Thyroid gland (tissue), 4 donors: ENCODE measurements at regions not wholly inside any gene's neighbourhood (a gene's known extent, or its start where the extent isn't known, plus 50 kb on each side); places are given as distances from the start of the nearest gene placed in this dataset.

Source experiments
- DNase-seq, 2 donors: peaks; one replicate each; pipeline ENCODE4 v3.0.0-alpha.2; 2019
- H3K27ac ChIP-seq, 3 donors: fragments of 200-600 bp; sonication (generic); 1 replicate in 2 of 3; 2 replicates in 1 of 3; pipeline ENCODE4 v1.5.1; 2016 to 2019; ENCODE audit warnings: mild to moderate bottlenecking in 1 of 3, moderate library complexity in 1 of 3
- H3K27me3 ChIP-seq: fragments of 200-600 bp; sonication (generic); one replicate; pipeline ENCODE4 v1.5.1; 2019
- H3K36me3 ChIP-seq, 2 donors: fragments of 200-600 bp; sonication (generic); one replicate each; pipeline ENCODE4 v1.5.1; 2016 to 2019
- H3K4me1 ChIP-seq, 2 donors: fragments of 200-600 bp; sonication (generic); one replicate each; pipeline ENCODE4 v1.5.1; 2017 to 2019
- H3K4me3 ChIP-seq, 3 donors: fragments of 200-600 bp; sonication (generic); replicated peaks in 1 of 3; 1 replicate in 2 of 3; 2 replicates in 1 of 3; pipeline ENCODE4 v1.5.1; 2016; ENCODE audit warnings: mild to moderate bottlenecking in 1 of 3
- H3K9me3 ChIP-seq: fragments of 200-600 bp; sonication (generic); one replicate; pipeline ENCODE4 v1.5.1; 2017
- CTCF ChIP-seq, 6 experiments: fragments of 200-600 bp in 3 of 6; fragments of 450-650 bp in 3 of 6; sonication (generic) in 3 of 6; IDR thresholded peaks; one replicate each; pipeline ENCODE4 v1.5.1; 2016 to 2019; ENCODE audit warnings: antibody characterized with exemption in 6 of 6, mild to moderate bottlenecking in 2 of 6, inconsistent platforms in 1 of 6, moderate library complexity in 1 of 6
- POLR2A ChIP-seq, 2 donors: fragments of 450-650 bp; IDR thresholded peaks; one replicate each; pipeline ENCODE4 v1.6.1; 2017; ENCODE audit warnings: antibody characterized with exemption in 2 of 2, mild to moderate bottlenecking in 2 of 2, moderate library complexity in 1 of 2
- WGBS, 2 donors: methylation state at CpG; one replicate each; pipeline ENCODE4 v1.1.5; 2017; 5-methylcytosine and 5-hydroxymethylcytosine counted together
- intact Hi-C: fragments of 100-400 bp; cut with DNase I; formaldehyde crosslinking; loops from one replicate; pipeline ENCODE4 v1.15.1; 2023

- Histone ChIP-seq H3K9me3 (no peaks in the 10 kb centered on the region), H3K4me3 (no peak overlapping the region), H3K36me3 (no peaks in the 10 kb centered on the region), H3K27me3 (no peaks in the 10 kb centered on the region), H3K4me1 (peaks cover 5 to 14% of the 10 kb centered on the region in 2 donors), H3K27ac (no peak overlapping the region)
- 88% methylated on average over 14 to 17 of the region's 17 CpGs for WGBS, 2 donors
- TF ChIP-seq POLR2A (IDR thresholded peaks at IDR 0.05) (no peak), CTCF (IDR thresholded peaks at IDR 0.05) (no peak)
- intact Hi-C loops, result no loop called here
- DNase-seq, result no peak
Observed at GRCh38 chr20:53713328-53714056, 119.9 kb upstream of the ZNF217 start.

- no peaks in the 10 kb centered on the region for H3K9me3 ChIP-seq
- 44 to 55% methylated on average over 17 of the region's 17 CpGs for WGBS, 2 donors
- no peaks in the 10 kb centered on the region for H3K27me3 ChIP-seq
- H3K4me3 ChIP-seq, result no peak overlapping the region
- peak; percentile 53 to 64 for DNase-seq
- intact Hi-C loops, result no loop called here
- peaks cover 5 to 18% of the 10 kb centered on the region in 2 donors for H3K4me1 ChIP-seq
- H3K36me3 ChIP-seq, result no peaks in the 10 kb centered on the region
- TF ChIP-seq POLR2A (IDR thresholded peaks at IDR 0.05) (no peak), CTCF (IDR thresholded peaks at IDR 0.05) (no peak)
- H3K27ac ChIP-seq, result peak overlapping the region in 2 of 3 donors; percentile 23 to 47
Observed at GRCh38 chr20:53712212-53712977, 118.8 kb upstream of the ZNF217 start.

- no peaks in the 10 kb centered on the region for H3K36me3 ChIP-seq
- H3K4me3 ChIP-seq, result no peak overlapping the region
- 64 to 73% methylated on average over 9 to 11 of the region's 11 CpGs for WGBS, 2 donors
- H3K27me3 ChIP-seq, result no peaks in the 10 kb centered on the region
- peak in 1 of 2 donors; percentile 25 for DNase-seq
- H3K9me3 ChIP-seq, result no peaks in the 10 kb centered on the region
- H3K4me1 ChIP-seq, result peaks cover 5 to 25% of the 10 kb centered on the region in 2 donors
- TF ChIP-seq CTCF (IDR thresholded peaks at IDR 0.05) (no peak), POLR2A (IDR thresholded peaks at IDR 0.05) (no peak)
- H3K27ac ChIP-seq, result peak overlapping the region in 2 of 3 donors; percentile 23 to 47
- intact Hi-C loops, result no loop called here
Observed at GRCh38 chr20:53711333-53712211, 117.9 kb upstream of the ZNF217 start.

GRCh38 chr20:53708129-53708968 lies 114.7 kb upstream of the ZNF217 start:
- H3K4me1 ChIP-seq, result peaks cover 13 to 37% of the 10 kb centered on the region in 2 donors
- no peak overlapping the region for H3K4me3 ChIP-seq
- no peaks in the 10 kb centered on the region for H3K27me3 ChIP-seq
- TF ChIP-seq POLR2A (IDR thresholded peaks at IDR 0.05) (no peak), CTCF (IDR thresholded peaks at IDR 0.05) (no peak)
- no peaks in the 10 kb centered on the region for H3K9me3 ChIP-seq
- H3K27ac ChIP-seq, result peak overlapping the region in 1 of 3 donors; percentile 4
- intact Hi-C loops, result no loop called here
- no peak for DNase-seq
- whole genome bisulfite sequencing, 2 donors, result 57 to 71% methylated on average over 6 of the region's 6 CpGs
- no peaks in the 10 kb centered on the region for H3K36me3 ChIP-seq
